Psoas muscle (tissue), 7 donors: ENCODE measurements at regions not wholly inside any gene's neighbourhood (a gene's known extent, or its start where the extent isn't known, plus 50 kb on each side); places are given as distances from the start of the nearest gene placed in this dataset.

Experiments
- ATAC-seq, 4 donors: fragments of 200-7000 bp; cut with Tn5 transposase; one replicate each; pipeline ENCODE4 v1.9.1; 2020; ENCODE audit warnings: moderate library complexity in 3 of 4, mild to moderate bottlenecking in 2 of 4
- DNase-seq, 2 donors: peaks; one replicate each; pipeline ENCODE4 v3.0.0-alpha.2; 2020
- H3K27ac ChIP-seq: fragments of 200-600 bp; one replicate; pipeline ENCODE4 v1.8.0; 2022
- H3K27me3 ChIP-seq, 3 donors: fragments of 200-600 bp in 1 of 3; one replicate each; pipeline versions ENCODE4 v1.6.1 to v1.8.0; 2013 to 2022; ENCODE audit warnings: low read length in 2 of 3, mild to moderate bottlenecking in 2 of 3, moderate library complexity in 1 of 3; ENCODE audit not compliant: insufficient read depth in 3 of 3
- H3K36me3 ChIP-seq, 2 donors: fragments of 200-600 bp in 1 of 2; one replicate each; pipeline versions ENCODE4 v1.6.1 to v1.8.0; 2013 to 2022; ENCODE audit warnings: low read depth in 1 of 2, mild to moderate bottlenecking in 1 of 2, moderate library complexity in 1 of 2; ENCODE audit not compliant: insufficient read depth in 1 of 2
- H3K4me1 ChIP-seq: fragments of 200-600 bp; one replicate; pipeline ENCODE4 v1.8.0; 2022
- H3K4me3 ChIP-seq: fragments of 200-600 bp; one replicate; pipeline ENCODE4 v1.8.0; 2022; ENCODE audit warnings: mild to moderate bottlenecking
- H3K9me3 ChIP-seq: fragments of 200-600 bp; one replicate; pipeline ENCODE4 v1.8.0; 2022
- CTCF ChIP-seq: fragments of 200-600 bp; IDR thresholded peaks from one replicate; pipeline ENCODE4 v1.8.0; 2022; ENCODE audit warnings: antibody characterized with exemption
- WGBS, 3 donors: extraction: QIAGEN DNeasy Blood & Tissue Kit; methylation state at CpG; one replicate each; pipeline versions ENCODE4 v1.1.6 to v1.1.7; 2013; 5-methylcytosine and 5-hydroxymethylcytosine counted together
- intact Hi-C, 2 donors: fragments of 100-400 bp; cut with DNase I; formaldehyde crosslinking; loops; one replicate each; pipeline versions ENCODE4 v1.11.0 to v1.14.2; 2022
- donor health status: healthy with polysubstance abuse.
- donor health status: DM: no; HTN: no; CAD: no; lungs with moderate emphysema.
- donor health status: Bipolar disorder and iron deficiency.
- donor health status: healthy.
- donor health status: DM: yes; HTN: yes; CAD: no.
- donor health status: DM: no; HTN: no; CAD: no.
- donor health status: DM: yes; HTN: yes; CAD: no.

GRCh38 chr21:19833082-19833481 lies 1165.1 kb upstream of the NCAM2 start:
- H3K4me3 ChIP-seq, result no peak overlapping the region
- no peak for ATAC-seq
- no peaks in the 10 kb centered on the region for H3K4me1 ChIP-seq
- no peaks in the 10 kb centered on the region for H3K27me3 ChIP-seq
- H3K27ac ChIP-seq, result no peak overlapping the region
- WGBS, 3 donors, result 16 to 30% (median 25%) methylated on average over 1 of the region's 1 CpG
- no peaks in the 10 kb centered on the region for H3K9me3 ChIP-seq
- DNase-seq, result no peak
- H3K36me3 ChIP-seq, result no peaks in the 10 kb centered on the region
- TF ChIP-seq CTCF, result no peak
- intact Hi-C loops, result no loop called here

- 67 to 82% (median 78%) methylated on average over 2 of the region's 2 CpGs for WGBS, 3 donors
- TF ChIP-seq CTCF, result no peak
- H3K4me1 ChIP-seq, result no peaks in the 10 kb centered on the region
- no peaks in the 10 kb centered on the region for H3K36me3 ChIP-seq
- H3K27me3 ChIP-seq, result no peaks in the 10 kb centered on the region
- DNase-seq, result no peak
- H3K4me3 ChIP-seq, result no peak overlapping the region
- no peak overlapping the region for H3K27ac ChIP-seq
- H3K9me3 ChIP-seq, result no peaks in the 10 kb centered on the region
- ATAC-seq, result no peak
- intact Hi-C loops, result no loop called here
These were observed 1155.6 kb upstream of the NCAM2 start for GRCh38 chr21:19842601-19843000.

- no peak for DNase-seq
- intact Hi-C loops, result no loop called here
- Histone ChIP-seq H3K4me1 (no peaks in the 10 kb centered on the region), H3K36me3 (no peaks in the 10 kb centered on the region), H3K27me3 (no peaks in the 10 kb centered on the region), H3K4me3 (no peak overlapping the region), H3K9me3 (no peaks in the 10 kb centered on the region), H3K27ac (no peak overlapping the region)
- ATAC-seq, result no peak
- TF ChIP-seq CTCF, result no peak
- WGBS, 3 donors, result 48 to 63% (median 53%) methylated on average over 2 of the region's 2 CpGs
These were observed 1153.9 kb upstream of the NCAM2 start for GRCh38 chr21:19844334-19844733.

GRCh38 chr21:19850157-19850556 lies 1148.1 kb upstream of the NCAM2 start:
- ATAC-seq, result no peak
- WGBS, 3 donors, result 89 to 91% (median 90%) methylated on average over 1 of the region's 1 CpG
- H3K4me1 ChIP-seq, result no peaks in the 10 kb centered on the region
- TF ChIP-seq CTCF, result no peak
- H3K4me3 ChIP-seq, result no peak overlapping the region
- no peaks in the 10 kb centered on the region for H3K9me3 ChIP-seq
- no peaks in the 10 kb centered on the region for H3K27me3 ChIP-seq
- H3K27ac ChIP-seq, result no peak overlapping the region
- no peak for DNase-seq
- intact Hi-C loops, result no loop called here
- H3K36me3 ChIP-seq, result no peaks in the 10 kb centered on the region

- H3K36me3 ChIP-seq, result no peaks in the 10 kb centered on the region
- no peaks in the 10 kb centered on the region for H3K27me3 ChIP-seq
- no peaks in the 10 kb centered on the region for H3K9me3 ChIP-seq
- 87 to 91% (median 89%) methylated on average over 10 of the region's 10 CpGs for WGBS, 3 donors
- no peak overlapping the region for H3K27ac ChIP-seq
- no peaks in the 10 kb centered on the region for H3K4me1 ChIP-seq
- ATAC-seq (no peak), DNase-seq (peak in 1 of 2 donors; percentile 34)
- no peak overlapping the region for H3K4me3 ChIP-seq
- TF ChIP-seq CTCF, result no peak
- intact Hi-C loops, result no loop called here
These were observed 1145.1 kb upstream of the NCAM2 start for GRCh38 chr21:19853061-19853460.
